CD4-positive, alpha-beta T cell (primary cell): ENCODE measurements at regions not wholly inside any gene's neighbourhood (a gene's known extent, or its start where the extent isn't known, plus 50 kb on each side); places are given as distances from the start of the nearest gene placed in this dataset.
"Not testable (repeated sequence)": the region's sequence is repeated elsewhere in the genome, so short reads cannot be mapped to it uniquely, and the experiment has no call there.

Experiments
- ATAC-seq: fragments of 200-7000 bp; cut with Tn5 transposase; one replicate; pipeline ENCODE4 v1.10.0; 2022; ENCODE audit warnings: mild to moderate bottlenecking; ENCODE audit not compliant: poor library complexity
- CTCF ChIA-PET: fragments of 350-600 bp; sonication (Branson Sonifier 250); formaldehyde crosslinking; loops from one replicate; lab custom pipeline; 2021; ENCODE audit warnings: antibody characterized with exemption, inconsistent platforms; lab: Charles Lee
- POLR2A ChIA-PET: fragments of 350-600 bp; sonication (Branson Sonifier 250); formaldehyde crosslinking; loops from one replicate; lab custom pipeline; 2021; ENCODE audit warnings: antibody characterized with exemption, inconsistent platforms; lab: Charles Lee
- DNase-seq, 14 experiments: peaks; one replicate each; pipeline ENCODE4 v3.0.0-alpha.2; 2013 to 2020; ENCODE audit warnings: mixed read lengths in 2 of 14
- H3K27ac ChIP-seq, 2 donors: one replicate each; pipeline versions ENCODE4 v1.5.1 to v1.7.0; 2013; ENCODE audit warnings: low read length in 2 of 2, low read depth in 1 of 2, mild to moderate bottlenecking in 1 of 2
- H3K27me3 ChIP-seq, 2 experiments: 1 replicate in 1 of 2; 2 replicates in 1 of 2; pipeline versions ENCODE4 v1.6.1 to v1.7.0; 2013; ENCODE audit warnings: low read length in 2 of 2, control low read depth in 1 of 2, mild to moderate bottlenecking in 1 of 2, moderate library complexity in 1 of 2; ENCODE audit not compliant: insufficient read depth in 2 of 2, control insufficient read depth in 1 of 2
- H3K36me3 ChIP-seq: one replicate; pipeline ENCODE4 v1.6.1; 2013; ENCODE audit warnings: low read length, control low read depth; ENCODE audit not compliant: insufficient read depth
- H3K4me1 ChIP-seq: one replicate; pipeline ENCODE4 v1.6.1; 2013; ENCODE audit warnings: low read length, control low read depth; ENCODE audit not compliant: insufficient read depth
- H3K4me3 ChIP-seq: one replicate; pipeline ENCODE4 v1.5.1; 2013; ENCODE audit warnings: mild to moderate bottlenecking, low read length, moderate library complexity
- H3K9me3 ChIP-seq, 2 experiments: 1 replicate in 1 of 2; 2 replicates in 1 of 2; pipeline versions ENCODE4 v1.6.1 to v1.7.0; 2013; ENCODE audit warnings: low read length in 2 of 2, mild to moderate bottlenecking in 2 of 2, control low read depth in 1 of 2, moderate library complexity in 1 of 2; ENCODE audit not compliant: control insufficient read depth in 1 of 2, insufficient read depth in 1 of 2
- H3K27ac Mint-ChIP-seq: one replicate; pipeline ENCODE4 v1.8.0; 2020; ENCODE audit warnings: mixed read lengths
- H3K27me3 Mint-ChIP-seq: one replicate; pipeline ENCODE4 v1.8.0; 2021; ENCODE audit warnings: mixed read lengths
- H3K36me3 Mint-ChIP-seq: one replicate; pipeline ENCODE4 v1.8.0; 2021; ENCODE audit warnings: low read depth, mixed read lengths
- H3K4me1 Mint-ChIP-seq: one replicate; pipeline ENCODE4 v1.8.0; 2021; ENCODE audit warnings: low read depth, mixed read lengths
- H3K4me3 Mint-ChIP-seq: one replicate; pipeline ENCODE4 v1.8.0; 2020; ENCODE audit warnings: mild to moderate bottlenecking, mixed read lengths
- H3K9me3 Mint-ChIP-seq: one replicate; pipeline ENCODE4 v1.8.0; 2020; ENCODE audit warnings: mixed read lengths
- CTCF ChIP-seq: fragments of 200-600 bp; IDR thresholded peaks from one replicate; pipeline ENCODE4 v1.8.0; 2022; ENCODE audit warnings: antibody characterized with exemption, mild to moderate bottlenecking
- intact Hi-C, 2 experiments: fragments of 100-400 bp; cut with DNase I in 1 of 2; cut with micrococcal nuclease in 1 of 2; formaldehyde crosslinking; loops; one replicate each; pipeline versions ENCODE4 v1.15.1 to v1.9.0; 2023 to 2025; cut with DNase I, micrococcal nuclease

GRCh38 chr15:99467853-99468464, 97.8 kb upstream of the MEF2A start:
- peaks cover 7 to 9% of the 10 kb centered on the region in 2 experiments for H3K9me3 ChIP-seq
- DNase-seq = no peak
- Mint-ChIP-seq H3K9me3 (peaks cover 8% of the 10 kb centered on the region), H3K27ac (no peak overlapping the region), H3K27me3 (no peaks in the 10 kb centered on the region), H3K4me1 (no peaks in the 10 kb centered on the region), H3K36me3 (no peaks in the 10 kb centered on the region), H3K4me3 (no peak overlapping the region)
- no peak overlapping the region for H3K27ac ChIP-seq
- no peak for TF ChIP-seq CTCF
- no peak for ATAC-seq
- ChIA-PET CTCF (no interaction called here), POLR2A (no interaction called here)
- no peaks in the 10 kb centered on the region for H3K27me3 ChIP-seq
- no peaks in the 10 kb centered on the region for H3K4me1 ChIP-seq
- no peak overlapping the region for H3K4me3 ChIP-seq
- H3K36me3 ChIP-seq = no peaks in the 10 kb centered on the region
- intact Hi-C loops = no loop called here

- H3K36me3 ChIP-seq, DNase-seq, ATAC-seq, H3K9me3 ChIP-seq, CTCF ChIA-PET, intact Hi-C loops, H3K4me3 Mint-ChIP-seq, H3K4me1 ChIP-seq, H3K27me3 ChIP-seq, H3K27ac ChIP-seq, H3K27me3 Mint-ChIP-seq, H3K4me1 Mint-ChIP-seq, H3K36me3 Mint-ChIP-seq, H3K4me3 ChIP-seq, H3K9me3 Mint-ChIP-seq, H3K27ac Mint-ChIP-seq: not testable (repeated sequence)
- POLR2A ChIA-PET = interaction anchor here (0.6 kb wide), 1 partner anchor 28 kb away, joined by 3 read pairs; no protein-coding TSS in a partner anchor
These were observed 95.6 kb upstream of the MEF2A start for GRCh38 chr15:99470204-99470603.

- ATAC-seq = no peak
- Mint-ChIP-seq H3K27me3 (no peaks in the 10 kb centered on the region), H3K36me3 (no peaks in the 10 kb centered on the region), H3K27ac (no peak overlapping the region), H3K4me3 (no peak overlapping the region), H3K4me1 (peaks cover 20% of the 10 kb centered on the region), H3K9me3 (no peaks in the 10 kb centered on the region)
- CTCF ChIA-PET = no interaction called here
- intact Hi-C loops = no loop called here
- Histone ChIP-seq H3K27ac (no peak overlapping the region), H3K4me3 (no peak overlapping the region), H3K36me3 (no peaks in the 10 kb centered on the region), H3K9me3 (no peaks in the 10 kb centered on the region), H3K27me3 (no peaks in the 10 kb centered on the region), H3K4me1 (peaks cover 16% of the 10 kb centered on the region)
- DNase-seq = no peak
- POLR2A ChIA-PET = no interaction called here
- TF ChIP-seq CTCF = no peak
These were observed 93.2 kb upstream of the MEF2A start for GRCh38 chr15:99472416-99473145.
